ENCODE measurements at regions not wholly inside any gene's neighbourhood (a gene's known extent, or its start where the extent isn't known, plus 50 kb on each side); places are given as distances from the start of the nearest gene placed in this dataset.
"Not testable (repeated sequence)": the region's sequence is repeated elsewhere in the genome, so short reads cannot be mapped to it uniquely, and the experiment has no call there.

DNA sequence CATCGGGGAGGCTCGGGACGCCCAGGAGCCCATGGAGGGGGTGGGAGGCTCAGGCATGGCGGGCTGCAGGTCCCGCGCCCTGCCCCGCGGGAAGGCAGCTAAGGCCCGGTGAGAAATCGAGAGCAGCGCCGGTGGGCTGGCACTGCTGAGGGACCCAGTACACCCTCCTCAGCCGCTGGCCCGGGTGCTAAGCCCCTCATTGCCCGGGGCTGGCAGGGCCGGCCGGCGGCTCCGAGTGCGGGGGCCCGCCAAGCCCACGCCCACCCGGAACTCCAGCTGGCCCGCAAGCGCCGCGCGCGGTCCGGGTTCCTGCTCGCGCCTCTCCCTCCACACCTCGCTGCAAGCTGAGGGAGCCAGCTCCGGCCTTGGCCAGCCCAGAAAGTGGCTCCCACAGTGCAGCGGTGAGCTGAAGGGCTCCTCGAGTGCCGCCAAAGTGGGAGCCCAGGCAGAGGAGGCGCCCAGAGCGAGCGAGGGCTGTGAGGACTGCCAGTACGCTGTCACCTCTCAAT, 195.0 kb upstream of the PIK3R1 start:
- DNase-seq: not testable (repeated sequence)

DNA sequence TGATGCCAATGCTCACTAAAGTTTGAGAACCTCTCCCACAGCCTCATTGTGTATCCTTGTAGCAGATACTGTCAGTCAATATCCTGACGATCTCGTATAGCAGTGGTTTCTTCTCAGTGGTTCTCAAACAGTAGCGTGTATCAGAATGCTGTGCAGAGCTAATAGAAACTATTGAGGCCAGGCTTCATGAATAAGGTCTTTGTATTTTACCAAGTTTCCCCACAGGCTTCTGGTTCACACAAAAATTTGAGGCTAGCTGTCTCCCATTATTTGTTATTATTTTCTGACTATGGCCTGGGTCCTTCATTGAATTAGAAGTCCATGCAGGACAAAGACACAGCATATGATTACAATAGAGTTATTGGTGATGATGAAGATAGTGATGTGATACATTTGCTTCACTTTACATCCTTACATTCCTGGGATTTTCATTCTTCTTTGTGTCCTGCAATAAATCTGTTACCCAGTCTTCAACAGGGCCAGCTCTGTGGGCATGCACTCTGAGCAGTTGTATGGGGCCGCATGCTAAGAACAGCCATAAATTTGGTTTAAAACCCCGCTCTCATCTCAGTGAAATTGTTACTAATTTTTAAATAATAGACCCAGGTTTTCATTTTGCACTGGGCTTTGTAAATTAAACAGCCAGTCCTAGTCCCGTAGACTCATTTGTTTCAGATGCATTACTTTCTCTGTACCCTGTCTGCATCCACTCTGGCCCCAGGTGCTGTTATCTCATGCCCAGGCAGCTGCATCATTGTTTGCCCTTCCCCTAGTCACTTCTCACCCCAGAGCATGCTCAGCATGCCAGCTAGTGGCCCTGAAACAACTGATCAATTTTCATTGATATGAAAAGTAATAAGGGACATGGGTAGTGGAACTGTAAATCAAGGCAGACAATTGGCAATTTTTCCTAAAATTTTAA, 199.9 kb upstream of the PIK3R1 start:
- DNase-seq: no peak

DNA sequence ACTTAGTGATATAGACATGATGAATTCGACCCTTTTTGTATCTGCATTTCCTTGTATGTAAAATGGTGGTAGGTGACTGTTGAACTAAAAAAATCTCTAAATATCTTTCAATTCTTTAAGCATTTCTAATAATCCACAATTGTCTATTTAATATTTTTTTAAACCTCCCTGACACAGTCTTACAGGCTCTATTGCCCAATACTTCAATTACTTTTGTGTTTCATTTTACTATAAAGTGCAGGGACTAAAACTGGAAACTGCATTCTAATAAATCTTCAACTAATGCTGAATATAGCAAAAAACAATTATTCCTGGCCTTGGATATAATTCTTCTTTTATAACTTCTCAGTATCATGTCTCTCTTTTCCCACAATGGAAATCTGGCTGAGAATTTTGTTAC, 202.7 kb upstream of the PIK3R1 start:
- DNase-seq: no peak

DNA sequence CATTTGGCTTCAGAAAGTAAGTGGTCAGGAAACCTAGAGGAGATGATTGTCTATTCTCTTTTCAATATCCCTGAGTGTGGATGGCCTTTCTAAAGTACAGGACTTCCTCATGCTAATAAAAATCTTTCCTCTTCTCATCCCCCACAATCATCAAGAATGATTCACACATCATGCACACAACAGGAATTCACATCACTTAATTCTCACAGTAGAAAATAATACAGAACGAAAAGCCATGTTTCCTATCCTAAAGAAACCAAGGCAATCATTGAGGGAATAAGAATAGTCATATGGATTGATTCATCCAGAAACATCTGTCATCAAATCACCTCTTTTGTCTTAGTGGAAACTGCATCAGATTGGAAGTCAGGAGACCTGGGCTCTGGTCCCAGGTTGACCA, 203.1 kb upstream of the PIK3R1 start:
- no peak for DNase-seq

DNA sequence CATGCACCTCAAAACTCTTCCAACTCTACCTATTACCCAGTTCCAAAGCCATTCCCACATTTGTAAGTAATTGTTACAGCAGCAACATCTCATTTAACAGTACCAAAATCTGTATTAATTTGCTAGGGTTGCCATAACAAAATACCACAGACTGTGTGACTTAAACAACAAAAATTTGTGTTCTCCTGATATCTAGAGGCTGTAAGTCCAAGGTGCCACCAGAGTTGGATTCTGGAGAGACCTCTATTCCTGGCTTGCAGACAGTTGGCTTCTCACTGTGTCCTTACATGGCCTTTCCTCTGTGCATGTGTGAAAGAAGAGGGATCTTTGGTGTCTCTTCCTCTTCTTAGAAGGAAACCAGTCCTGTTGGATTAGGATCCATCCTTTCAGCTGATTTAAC, 203.8 kb upstream of the PIK3R1 start:
- DNase-seq: no peak

DNA sequence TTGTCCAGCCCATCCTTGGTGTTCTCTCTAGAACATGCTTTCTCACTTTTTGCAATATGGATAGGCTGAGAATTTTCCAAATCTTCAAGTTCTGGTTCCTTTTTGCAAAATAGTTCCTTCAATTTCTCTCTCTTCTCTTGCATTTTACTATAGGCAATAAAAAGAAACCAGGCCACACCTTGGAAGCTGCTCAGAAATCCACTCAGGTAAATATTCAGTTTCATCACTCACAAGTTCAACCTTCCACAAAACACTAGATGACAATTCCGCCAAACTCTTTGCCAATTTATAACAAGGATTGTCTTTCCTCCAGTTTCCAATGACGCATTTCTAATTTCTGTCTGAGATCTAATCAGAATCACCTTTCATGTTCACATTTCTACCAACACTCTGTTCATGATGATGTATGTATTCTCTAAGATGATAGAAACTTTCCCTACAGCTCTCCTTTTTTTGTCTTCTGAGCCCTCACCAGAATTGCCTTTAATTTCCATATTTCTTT, 204.2 kb upstream of the PIK3R1 start:
- no peak for DNase-seq

DNA sequence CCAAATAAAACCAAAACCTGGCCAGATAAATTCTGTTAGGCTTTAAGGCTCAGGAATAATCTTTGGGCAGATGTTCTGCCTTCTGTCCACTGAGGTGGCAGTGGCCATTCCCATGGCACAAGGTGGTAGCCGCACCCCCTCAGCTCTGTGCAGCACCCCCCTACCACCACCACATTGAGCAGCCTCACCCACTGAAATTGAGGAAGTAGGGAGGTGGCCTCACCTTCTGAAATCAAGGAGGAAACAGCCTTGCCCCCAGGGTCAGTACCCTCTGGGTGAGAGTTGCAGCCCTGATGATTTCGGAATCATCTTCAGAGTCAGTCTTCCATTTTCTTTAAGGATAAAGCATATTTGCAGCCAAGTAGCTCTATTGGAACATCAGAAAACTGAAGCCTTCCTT, 204.8 kb upstream of the PIK3R1 start:
- no peak for DNase-seq

DNA sequence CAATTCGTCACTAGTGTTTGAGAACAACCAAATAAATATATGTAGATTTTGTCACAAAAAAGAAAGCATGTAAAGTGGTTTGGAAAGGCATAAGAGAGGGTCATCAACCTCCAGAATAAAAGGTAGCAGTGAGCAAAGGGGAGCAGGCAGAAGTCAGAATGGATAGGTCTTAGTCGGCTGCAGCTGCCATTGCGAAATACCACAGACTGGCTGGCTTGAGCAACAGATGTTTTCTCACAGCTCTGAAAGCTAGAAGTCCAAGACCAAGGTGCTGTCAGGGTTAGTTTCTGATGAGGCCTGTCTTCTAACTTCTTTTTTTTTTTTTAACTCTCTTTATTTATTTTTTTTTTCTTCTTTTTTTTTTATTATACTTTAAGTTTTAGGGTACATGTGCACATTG, 208.1 kb upstream of the PIK3R1 start:
- DNase-seq: peak; percentile 56

DNA sequence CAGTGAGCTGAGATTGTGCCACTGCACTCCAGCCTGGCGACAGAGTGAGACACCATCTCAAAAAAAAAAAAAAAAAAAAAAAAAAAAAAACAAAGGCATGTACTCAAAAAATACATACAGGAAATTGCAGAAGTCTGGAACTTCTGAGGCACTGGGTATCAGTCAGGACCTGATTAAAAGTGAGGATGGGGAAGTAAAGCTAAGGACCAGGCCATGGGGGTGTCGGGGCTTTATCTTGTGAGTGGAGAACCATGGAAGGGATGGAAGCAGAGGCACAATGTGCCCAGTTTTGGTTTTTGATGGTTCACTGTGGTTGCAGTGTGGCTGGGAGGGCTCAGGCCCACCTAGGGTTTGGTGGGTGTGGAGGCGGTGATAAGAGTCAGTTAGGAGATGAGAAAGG, 212.7 kb upstream of the PIK3R1 start:
- no peak for DNase-seq

DNA sequence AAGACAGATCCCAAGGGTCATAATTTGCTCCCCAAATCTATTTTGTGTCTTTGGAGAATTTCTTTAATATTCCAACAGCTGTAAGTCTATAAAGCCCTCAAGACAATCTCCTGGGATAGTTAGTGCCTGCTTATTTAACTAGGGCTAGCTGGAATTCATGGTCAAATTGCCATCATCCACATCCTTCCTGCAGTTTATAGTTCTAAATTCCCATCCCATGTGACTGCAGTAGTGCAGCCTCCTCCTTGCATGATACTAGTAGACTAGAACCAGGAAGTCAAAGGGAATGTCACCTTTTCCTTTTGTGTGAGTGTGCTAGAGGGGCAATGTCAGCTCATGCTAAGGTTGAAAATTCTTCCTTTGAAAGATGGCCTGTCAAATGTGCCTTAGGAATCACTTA, 214.8 kb upstream of the PIK3R1 start:
- DNase-seq: no peak

DNA sequence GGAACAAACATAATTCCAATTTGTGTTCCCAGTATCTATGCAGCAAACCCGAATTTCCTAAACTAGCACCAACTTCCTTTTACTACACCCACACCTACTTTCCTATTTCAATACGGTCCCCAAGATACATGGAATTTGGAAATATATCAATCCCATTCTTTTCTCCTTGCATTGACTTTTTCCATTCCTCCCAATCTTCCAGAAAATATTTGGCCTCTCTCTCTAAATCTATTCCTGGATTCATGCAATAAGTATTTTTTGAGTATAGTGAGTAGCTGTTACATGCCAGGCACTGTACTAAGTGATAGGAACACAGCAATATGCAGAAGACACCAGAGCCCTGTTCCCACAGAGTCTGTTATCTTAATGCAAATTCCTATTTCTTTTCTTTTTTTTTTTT, 216.2 kb upstream of the PIK3R1 start:
- no peak for DNase-seq

DNA sequence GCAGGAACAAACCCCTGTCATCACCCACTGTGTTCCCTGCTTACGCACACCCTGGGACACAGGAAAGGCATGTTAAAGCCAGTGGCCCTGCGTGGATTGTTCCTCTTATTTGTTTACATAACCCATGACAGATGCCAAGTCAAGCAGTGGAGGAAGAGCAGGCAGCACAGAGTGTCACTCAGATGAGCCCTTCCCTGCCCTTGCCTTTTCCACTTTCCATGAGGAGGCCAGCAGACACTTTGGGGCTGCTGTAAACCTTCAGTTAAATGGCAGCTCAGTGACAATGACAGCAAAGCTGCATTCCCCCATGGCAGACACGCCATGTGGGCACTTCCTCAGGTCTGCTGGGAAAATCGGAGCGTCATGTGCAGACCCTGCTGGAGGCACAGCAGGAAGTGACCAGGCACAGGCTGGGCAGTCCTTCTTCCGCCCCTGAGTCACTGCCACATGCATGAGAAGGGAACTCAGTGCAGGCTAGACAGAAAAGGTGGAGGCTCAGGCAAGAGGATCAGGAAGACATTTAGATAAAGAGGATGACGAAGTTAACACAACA, 216.8 kb upstream of the PIK3R1 start:
- DNase-seq: peak; percentile 57

DNA sequence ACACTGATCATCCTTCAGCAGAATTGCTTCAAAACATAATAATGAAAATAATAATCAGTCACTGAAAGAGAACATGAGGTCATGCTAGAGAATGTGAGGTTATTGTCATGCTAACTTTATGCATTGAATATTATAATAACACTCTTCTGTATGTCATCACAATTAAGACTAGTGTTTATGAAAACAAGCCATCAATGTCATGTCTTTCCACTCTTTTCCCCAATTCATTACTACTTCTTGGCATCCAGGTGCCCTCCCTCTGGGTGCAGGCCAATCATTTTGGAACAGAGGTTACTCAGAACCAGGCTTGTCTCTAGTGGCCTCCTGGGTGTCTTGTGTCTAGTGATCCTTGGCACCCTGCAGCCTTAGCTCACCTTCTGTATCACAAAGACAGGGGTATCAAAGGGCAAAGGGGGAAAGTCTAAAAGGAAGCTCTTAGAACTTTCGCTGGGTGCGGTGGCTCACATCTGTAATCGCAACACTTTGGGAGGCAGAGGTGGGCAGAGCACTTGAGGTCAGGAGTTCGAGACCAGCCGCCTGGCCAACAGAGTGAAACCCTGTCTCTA, 217.6 kb upstream of the PIK3R1 start:
- no peak for DNase-seq

DNA sequence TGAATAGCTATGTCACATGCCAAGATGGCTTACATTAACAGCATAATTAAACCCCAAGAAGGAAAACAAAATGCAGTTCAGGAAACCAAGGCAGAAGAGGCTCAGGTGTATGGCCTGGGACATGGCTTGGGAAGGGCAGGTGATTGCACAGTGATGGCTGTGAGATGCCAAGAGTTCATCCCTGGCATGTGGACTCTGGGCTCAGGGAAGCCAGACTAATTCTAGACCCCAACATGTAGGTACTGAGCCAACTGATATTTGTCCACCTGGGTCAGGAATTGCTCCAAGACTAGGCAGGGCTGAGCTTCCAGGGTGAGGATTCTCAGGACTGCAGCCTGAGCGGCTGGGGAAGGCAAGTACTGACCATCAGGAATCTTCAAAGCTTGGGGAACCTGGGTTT, 218.4 kb upstream of the PIK3R1 start:
- DNase-seq: no peak

DNA sequence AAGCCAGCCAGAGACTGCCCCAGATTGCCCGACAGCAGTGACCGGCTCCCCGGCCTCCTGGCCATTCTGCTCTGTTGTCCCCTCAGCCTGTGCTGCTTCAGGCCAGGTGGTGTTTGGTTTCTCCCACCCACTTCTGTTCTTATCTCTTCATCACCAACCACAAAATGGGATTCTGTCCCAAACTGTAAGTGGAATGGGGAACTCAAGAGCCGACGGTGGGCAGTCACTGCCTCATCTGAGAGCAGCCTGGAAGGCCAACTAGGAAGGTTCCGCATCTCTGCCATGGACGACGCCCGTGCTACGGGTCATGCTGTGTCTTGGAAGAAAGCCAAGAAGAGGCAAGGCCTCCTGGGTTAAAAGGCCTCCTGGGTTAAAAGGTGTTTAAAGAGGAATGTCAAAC, 219.0 kb upstream of the PIK3R1 start:
- no peak for DNase-seq

DNA sequence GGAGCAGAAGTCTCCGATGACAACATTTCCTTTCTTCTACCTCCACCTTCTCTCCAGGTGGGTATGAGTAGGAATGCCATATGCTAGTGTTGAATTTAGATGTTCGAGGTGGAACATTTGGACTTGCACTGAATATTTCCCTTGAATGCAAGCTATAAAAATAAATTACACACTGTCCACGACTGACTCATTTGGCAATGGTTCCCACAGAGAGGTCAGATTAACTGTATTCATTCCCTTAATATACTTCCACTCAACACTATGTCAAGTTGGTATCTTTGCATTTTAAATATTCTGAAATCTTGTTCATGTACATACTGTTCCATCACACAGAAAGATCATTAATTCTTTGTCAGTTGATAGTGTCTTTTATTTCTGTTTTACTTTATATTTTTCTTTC, 222.6 kb upstream of the PIK3R1 start:
- DNase-seq: no peak

DNA sequence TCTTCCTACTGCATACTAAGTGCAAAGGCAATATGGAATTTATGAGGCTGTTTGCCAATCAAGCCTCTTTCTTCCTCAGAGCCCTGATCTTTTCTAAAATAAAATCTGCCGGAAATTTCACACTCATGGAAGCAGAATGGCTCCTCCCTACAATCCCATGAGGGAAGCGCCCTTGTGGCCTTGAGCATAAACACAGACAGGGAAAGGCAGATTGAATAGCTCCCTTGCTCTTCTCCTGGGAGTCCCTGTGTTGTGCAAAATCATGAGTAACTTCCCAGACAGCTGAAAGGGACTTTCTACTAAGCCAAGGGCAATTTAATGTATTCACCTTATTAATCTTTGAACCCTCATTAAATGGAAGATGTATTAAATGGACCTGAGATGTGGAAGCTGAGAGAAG, 226.1 kb upstream of the PIK3R1 start:
- no peak for DNase-seq

DNA sequence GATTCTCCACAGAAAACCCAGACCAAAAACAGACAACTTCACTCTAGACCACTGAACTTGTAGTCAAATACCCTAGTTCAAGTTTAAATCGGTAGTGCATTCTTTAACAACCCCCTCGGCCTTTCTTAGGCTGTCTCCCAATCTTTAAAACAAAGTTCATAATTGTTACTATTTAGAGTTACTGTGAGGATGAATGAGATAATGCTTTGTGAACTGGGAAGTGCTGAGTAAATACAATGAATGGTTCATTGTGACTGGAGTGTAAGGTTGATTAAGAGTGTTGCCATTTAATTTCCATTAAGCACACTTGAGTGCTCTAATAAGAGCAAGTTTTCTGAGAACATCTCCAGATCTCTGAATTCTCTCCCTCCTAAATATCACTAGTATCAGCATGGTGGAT, 228.8 kb upstream of the PIK3R1 start:
- DNase-seq: no peak

DNA sequence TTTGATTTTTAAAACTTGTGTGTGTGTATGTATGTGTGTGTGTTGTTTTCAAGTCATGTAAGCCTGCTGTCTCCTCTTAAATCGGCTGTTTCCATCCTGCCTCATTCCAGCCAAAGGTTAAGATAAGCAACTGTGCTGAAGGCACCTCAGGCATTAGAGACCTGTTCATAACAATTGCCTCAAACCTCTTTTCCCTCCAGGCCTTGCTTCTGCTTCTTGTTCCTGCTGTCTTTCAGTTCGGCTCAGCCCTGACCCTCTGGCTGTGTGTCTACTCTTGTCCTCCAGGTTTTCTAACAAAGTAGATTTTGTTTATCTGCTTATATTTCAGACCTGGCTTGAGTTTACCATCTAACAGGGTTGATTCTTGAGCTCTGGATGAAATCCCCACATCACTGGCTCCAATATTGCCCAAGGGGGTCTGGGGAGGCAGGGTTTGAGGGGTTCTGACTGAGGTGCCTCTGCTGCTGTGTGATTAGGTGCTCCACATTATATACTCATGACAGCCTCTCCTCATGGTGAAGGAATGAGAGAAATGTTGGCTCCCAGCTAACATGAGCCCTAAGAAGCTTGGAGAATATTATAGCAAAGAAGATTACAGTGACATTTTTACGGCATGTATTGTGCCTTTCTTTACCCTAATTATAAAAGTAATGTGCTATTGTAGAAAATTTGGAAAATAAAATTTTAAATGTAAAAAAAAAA, 229.7 kb upstream of the PIK3R1 start:
- DNase-seq: no peak

DNA sequence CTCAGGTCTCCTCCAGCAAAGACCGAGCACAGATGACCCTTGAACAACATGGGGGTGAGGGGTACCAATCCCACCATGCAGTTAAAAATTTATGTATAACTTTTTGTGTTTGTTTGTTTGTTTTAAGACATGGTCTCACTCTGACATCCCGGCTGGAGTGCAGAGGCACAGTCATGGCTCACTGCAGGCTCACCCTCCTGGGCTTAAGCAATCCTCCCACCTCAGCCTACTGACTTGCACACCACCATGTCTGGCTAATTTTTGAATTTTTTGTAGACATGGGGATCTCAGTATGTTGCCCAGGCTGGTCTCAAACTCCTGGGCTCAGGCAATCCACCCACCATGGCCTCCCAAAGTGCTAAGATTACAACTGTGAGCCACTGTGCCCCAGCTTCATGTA, 231.0 kb upstream of the PIK3R1 start:
- DNase-seq: no peak

DNA sequence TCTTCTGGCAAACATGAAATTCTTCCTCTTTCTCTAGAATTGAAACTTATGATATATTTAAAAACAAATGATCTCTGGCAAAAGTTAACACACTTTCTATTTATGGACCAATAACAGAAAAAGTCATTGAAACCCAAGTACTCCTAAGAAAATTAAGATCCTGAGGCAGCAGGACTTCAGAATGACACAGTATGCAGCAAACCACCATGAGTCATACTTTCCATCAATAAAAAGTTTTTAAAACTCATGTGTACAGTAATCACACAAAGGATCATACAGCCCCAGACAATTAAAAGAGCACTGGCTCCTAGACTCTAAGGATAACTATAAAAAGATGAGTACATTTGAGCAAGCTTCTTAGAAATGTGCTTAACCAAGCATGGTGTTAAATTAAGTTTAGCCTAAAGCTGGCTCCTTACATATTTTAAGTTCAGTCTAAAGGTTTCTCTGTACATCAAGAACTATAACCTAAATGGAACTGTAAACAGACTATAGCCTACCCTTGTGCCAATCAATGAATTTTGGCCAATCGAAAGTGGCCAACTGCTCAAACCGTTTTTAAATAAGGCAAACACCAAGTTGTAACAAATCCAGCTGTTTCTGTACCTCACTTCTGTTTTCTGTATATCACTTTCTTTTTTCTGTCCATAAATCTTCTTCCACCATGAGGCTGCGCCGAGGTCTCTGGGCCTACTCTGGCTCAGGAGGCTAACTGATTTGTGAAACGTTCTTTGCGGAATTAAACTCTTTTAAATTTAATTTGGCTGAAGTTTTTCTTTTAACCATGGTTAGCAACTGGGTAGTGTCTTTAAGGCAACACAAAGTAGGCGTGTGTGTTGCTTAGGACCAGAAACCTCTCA, 232.1 kb upstream of the PIK3R1 start:
- DNase-seq: no peak

DNA sequence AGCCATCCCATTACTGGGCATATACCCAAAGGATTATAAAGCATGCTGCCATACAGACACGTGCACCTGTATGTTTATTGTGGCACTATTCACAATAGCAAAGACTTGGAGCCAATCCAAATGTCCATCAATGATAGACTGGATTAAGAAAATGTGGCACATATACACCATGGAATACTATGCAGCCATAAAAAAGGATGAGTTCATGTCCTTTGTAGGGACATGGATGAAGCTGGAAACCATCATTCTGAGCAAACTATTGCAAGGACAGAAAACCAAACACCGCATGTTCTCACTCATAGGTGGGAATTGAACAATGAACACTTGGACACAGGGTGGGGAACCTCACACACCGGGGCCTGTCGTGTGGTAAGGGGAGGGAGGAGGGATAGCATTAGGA, 233.4 kb upstream of the PIK3R1 start:
- DNase-seq: not testable (repeated sequence)

Measured in femur (tissue), 1 donor.